GM12878 (cell line): ENCODE measurements at regions not wholly inside any gene's neighbourhood (a gene's known extent, or its start where the extent isn't known, plus 50 kb on each side); places are given as distances from the start of the nearest gene placed in this dataset.
"Not testable (repeated sequence)": the region's sequence is repeated elsewhere in the genome, so short reads cannot be mapped to it uniquely, and the experiment has no call there.

Experiments
- ATAC-seq: fragments of 200-7000 bp; cut with Tn5 transposase; 3 replicates; pipeline ENCODE4 v1.9.1; 2020; ENCODE audit warnings: mild to moderate bottlenecking, moderate library complexity
- BruUV-seq: library from RNA; stranded (reverse); fragments of 400-500 nt; replicated peaks from 2 replicates; lab custom pipeline; 2021; lab: Mats Ljungman, UMichigan
- CTCF ChIA-PET: fragments of 300-600 bp; sonication (Branson Sonifier 250); formaldehyde crosslinking; extraction: SDS; loops from one replicate; lab custom pipeline; 2021; ENCODE audit warnings: inconsistent platforms; lab: Yijun Ruan, JAX
- POLR2A ChIA-PET: fragments of 350-600 bp; formaldehyde crosslinking; extraction: SDS; loops from one replicate; lab custom pipeline; 2021; ENCODE audit warnings: inconsistent platforms; lab: Charles Lee
- RAD21 ChIA-PET: fragments of 300-600 bp; sonication (Branson Sonifier 250); formaldehyde crosslinking; loops from one replicate; lab custom pipeline; 2023; ENCODE audit warnings: antibody characterized with exemption; ENCODE audit not compliant: unreplicated experiment; lab: Charles Lee
- SMC1A ChIA-PET: fragments of 300-600 bp; sonication (Branson Sonifier 250); formaldehyde crosslinking; loops from one replicate; lab custom pipeline; 2023; ENCODE audit not compliant: unreplicated experiment, uncharacterized antibody; lab: Charles Lee
- DNase-seq: peaks from one replicate; pipeline ENCODE4 v3.0.0-alpha.2; 2011; ENCODE audit warnings: low read depth, low spot score
- FAIRE-seq: peaks from 3 replicates; lab custom pipeline; 2011; peaks lifted over from hg19 to GRCh38; lab: Jason Lieb, UNC
- H2AFZ ChIP-seq: 2 replicates; pipeline ENCODE4 v1.6.0; 2011; ENCODE audit warnings: low read depth, low read length, control low read depth; ENCODE audit not compliant: control insufficient read depth
- H3K27ac ChIP-seq: 2 replicates; pipeline ENCODE4 v1.5.1; 2011; ENCODE audit warnings: control low read depth; ENCODE audit not compliant: control insufficient read depth, insufficient read depth
- H3K27me3 ChIP-seq, 2 experiments: replicated peaks in 1 of 2; 2 replicates each; pipeline versions ENCODE4 v1.6.0 to v1.6.1; 2011; ENCODE audit warnings: low read length in 1 of 2; ENCODE audit not compliant: control insufficient read depth in 2 of 2, insufficient read depth in 2 of 2
- H3K36me3 ChIP-seq, 2 experiments: 2 replicates each; pipeline ENCODE4 v1.5.1; 2011; ENCODE audit warnings: low read length in 1 of 2; ENCODE audit not compliant: control insufficient read depth in 2 of 2, insufficient read depth in 2 of 2
- H3K4me1 ChIP-seq: 2 replicates; pipeline ENCODE4 v1.6.1; 2011; ENCODE audit warnings: mild to moderate bottlenecking, low read length, moderate library complexity, mixed read lengths; ENCODE audit not compliant: control insufficient read depth, insufficient read depth
- H3K4me2 ChIP-seq: 2 replicates; pipeline ENCODE4 v1.6.0; 2011; ENCODE audit warnings: control low read depth; ENCODE audit not compliant: control insufficient read depth, insufficient read depth
- H3K4me3 ChIP-seq: fragments of 200-600 bp; sonication (generic); 2 replicates; pipeline ENCODE4 v1.5.1; 2016
- H3K79me2 ChIP-seq: 2 replicates; pipeline ENCODE4 v1.6.0; 2011; ENCODE audit warnings: low read length; ENCODE audit not compliant: control insufficient read depth, insufficient read depth
- H3K9ac ChIP-seq: 2 replicates; pipeline ENCODE4 v1.8.0; 2011; ENCODE audit warnings: low read length, control low read depth, mixed read lengths; ENCODE audit not compliant: control insufficient read depth, insufficient read depth
- H3K9me3 ChIP-seq: replicated peaks from 3 replicates; pipeline ENCODE4 v1.5.1; 2011; ENCODE audit warnings: mild to moderate bottlenecking, low read length; ENCODE audit not compliant: control insufficient read depth, insufficient read depth
- H4K20me1 ChIP-seq: 2 replicates; pipeline ENCODE4 v1.6.0; 2011; ENCODE audit not compliant: control insufficient read depth, insufficient read depth
- DPF2 ChIP-seq: fragments of 450-650 bp; IDR thresholded peaks from 2 replicates; pipeline ENCODE4 v1.6.1; 2017; ENCODE audit warnings: mild to moderate bottlenecking
- ETV6 ChIP-seq, 2 experiments: fragments of 450-650 bp in 1 of 2; IDR thresholded peaks in 1 of 2; conservative IDR thresholded peaks in 1 of 2; 2 replicates each; pipeline ENCODE4 v1.6.1; 2014; ENCODE audit warnings: antibody characterized with exemption in 1 of 2, borderline replicate concordance in 1 of 2, low read depth in 1 of 2, mild to moderate bottlenecking in 1 of 2, moderate library complexity in 1 of 2
- MAX ChIP-seq: IDR thresholded peaks from 2 replicates; pipeline ENCODE4 v1.6.1; 2012; ENCODE audit warnings: low read depth, low read length, improper control_type of control experiment
- NR2C1 ChIP-seq: fragments of 450-650 bp; IDR thresholded peaks from 2 replicates; pipeline ENCODE4 v1.6.1; 2017; ENCODE audit warnings: antibody characterized with exemption, mild to moderate bottlenecking, moderate library complexity
- WGBS: methylation state at CpG from one replicate; pipeline ENCODE4 v1.1.6; 2016; ENCODE audit warnings: low lambda C conversion rate; ENCODE audit not compliant: insufficient replicate concordance, insufficient coverage; ENCODE audit errors: missing lambda C conversion rate; 5-methylcytosine and 5-hydroxymethylcytosine counted together
- in situ Hi-C: fragments of 300-500 bp; cut with MboI; formaldehyde crosslinking; loops from 9 replicates; pipeline ENCODE4 v1.14.3; 2018; ENCODE audit warnings: mixed read lengths
- intact Hi-C: fragments of 100-400 bp; cut with micrococcal nuclease; formaldehyde crosslinking; loops from one replicate; pipeline ENCODE4 v1.14.2; 2022; ENCODE audit not compliant: unreplicated experiment
- TF ChIP-seq, protein P1 (sequence below): IDR thresholded peaks from 2 replicates; pipeline ENCODE4 v1.6.1; 2011; ENCODE audit warnings: mild to moderate bottlenecking, low read depth, low read length, moderate library complexity; ENCODE audit not compliant: insufficient replicate concordance

- no peak for TF ChIP-seq NR2C1
- TF ChIP-seq MAX = no peak
- no peak for TF ChIP-seq ETV6 (conservative IDR thresholded peaks at IDR 0.05 in 1 of 2, IDR thresholded peaks at IDR 0.05 in 1 of 2; ENCODE audit: borderline replicate concordance in 1 of 2, low read depth in 1 of 2)
- no peak for TF ChIP-seq DPF2
- TF ChIP-seq, protein P1, sequence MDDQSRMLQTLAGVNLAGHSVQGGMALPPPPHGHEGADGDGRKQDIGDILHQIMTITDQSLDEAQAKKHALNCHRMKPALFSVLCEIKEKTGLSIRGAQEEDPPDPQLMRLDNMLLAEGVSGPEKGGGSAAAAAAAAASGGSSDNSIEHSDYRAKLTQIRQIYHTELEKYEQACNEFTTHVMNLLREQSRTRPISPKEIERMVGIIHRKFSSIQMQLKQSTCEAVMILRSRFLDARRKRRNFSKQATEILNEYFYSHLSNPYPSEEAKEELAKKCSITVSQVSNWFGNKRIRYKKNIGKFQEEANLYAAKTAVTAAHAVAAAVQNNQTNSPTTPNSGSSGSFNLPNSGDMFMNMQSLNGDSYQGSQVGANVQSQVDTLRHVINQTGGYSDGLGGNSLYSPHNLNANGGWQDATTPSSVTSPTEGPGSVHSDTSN = no peak
These were observed 78.6 kb downstream of the CCDC71L start (continued) for GRCh38 chr7:106582365-106582764.

DNA sequence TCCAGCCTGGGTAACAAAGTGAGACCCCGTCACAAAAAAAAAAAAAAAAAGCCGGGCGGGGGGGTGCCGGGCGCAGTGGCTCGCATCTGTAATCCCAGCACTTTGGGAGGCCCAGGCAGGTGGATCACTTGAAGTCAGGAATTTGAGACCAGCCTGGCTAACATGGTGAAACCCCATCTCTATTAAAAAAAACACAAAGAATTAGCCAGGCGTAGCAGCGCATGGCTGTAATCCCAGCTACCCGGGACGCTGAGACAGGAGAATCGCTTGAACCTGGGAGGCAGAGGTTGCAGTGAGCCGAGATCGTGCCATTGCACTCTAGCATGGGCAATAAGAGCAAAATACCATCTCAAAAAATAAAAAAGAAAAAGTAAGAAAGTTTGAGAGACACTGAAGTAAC lies 81.9 kb downstream of the CCDC71L start:
- H3K9me3 ChIP-seq, H2AFZ ChIP-seq, H3K27me3 ChIP-seq, RAD21 ChIA-PET, intact Hi-C loops, H3K79me2 ChIP-seq, H3K4me1 ChIP-seq, ATAC-seq, H4K20me1 ChIP-seq, H3K4me2 ChIP-seq, H3K9ac ChIP-seq, in situ Hi-C loops, H3K27ac ChIP-seq, POLR2A ChIA-PET, H3K36me3 ChIP-seq, BruUV-seq, DNase-seq, H3K4me3 ChIP-seq, FAIRE-seq, CTCF ChIA-PET: not testable (repeated sequence)
- 75% methylated on average over 10 of the region's 13 CpGs for WGBS
- SMC1A ChIA-PET = interaction anchor here (1.3 kb wide), 1 partner anchor 79 kb away, joined by 3 read pairs; no protein-coding TSS in a partner anchor
